DMS 273 (cell line): ENCODE measurements at regions not wholly inside any gene's neighbourhood (a gene's known extent, or its start where the extent isn't known, plus 50 kb on each side); places are given as distances from the start of the nearest gene placed in this dataset.

Experiments used
- DNase-seq: peaks from one replicate; lab custom pipeline; 2025; ENCODE audit not compliant: unreplicated experiment; lab: John Stamatoyannopoulos, UW

DNA sequence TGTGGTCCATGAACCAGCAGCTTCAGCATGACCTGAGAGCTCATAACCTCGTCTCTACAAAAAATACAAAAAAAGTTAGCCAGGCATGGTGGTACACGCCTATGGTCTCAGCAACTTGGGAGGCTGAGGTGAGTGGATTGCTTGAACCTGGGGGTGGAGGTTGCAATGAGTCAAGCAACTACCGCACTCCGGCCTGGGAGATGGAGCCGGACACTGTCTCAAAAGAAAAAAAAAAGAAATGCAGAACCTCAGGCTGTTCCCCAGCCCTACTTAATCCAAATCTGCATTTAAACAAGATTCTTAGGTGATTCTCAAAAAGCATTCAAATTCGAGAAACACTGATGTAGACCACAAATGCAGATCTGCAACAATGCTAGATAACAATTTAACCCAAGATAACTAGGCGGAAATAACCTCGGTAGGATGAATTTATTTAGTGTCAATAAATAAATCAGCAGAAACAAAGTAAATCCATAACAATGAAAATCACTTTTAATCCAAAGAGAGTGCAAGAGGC is 203.5 kb downstream of the SP3 start:
- no peak for DNase-seq

- DNase-seq: no peak
These were observed 203.0 kb downstream of the SP3 start for GRCh38 chr2:173762221-173762620.

GRCh38 chr2:173762864-173763263 is 202.3 kb downstream of the SP3 start:
- no peak for DNase-seq

DNA sequence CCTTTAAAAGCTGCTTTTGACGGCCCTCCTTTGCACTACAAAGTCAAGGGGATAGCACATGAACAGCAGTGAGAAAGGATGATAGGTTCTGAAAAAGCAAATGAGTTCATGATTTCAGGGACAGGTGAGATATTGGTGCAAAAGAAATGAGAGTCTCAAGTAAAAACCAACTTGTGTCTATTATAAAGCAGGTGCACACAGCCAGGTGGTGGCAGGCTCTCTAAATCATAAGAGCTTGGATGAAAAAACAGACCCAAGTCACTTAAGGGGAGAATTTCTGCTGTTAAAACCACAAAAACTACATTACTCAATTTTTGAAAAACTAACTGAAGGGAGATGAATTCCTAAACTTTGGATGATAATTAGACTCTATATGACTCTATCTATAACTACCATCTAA is 201.5 kb downstream of the SP3 start:
- DNase-seq: no peak

GRCh38 chr2:173764094-173764493 is 201.1 kb downstream of the SP3 start:
- DNase-seq: no peak

- no peak for DNase-seq
These were observed 198.5 kb downstream of the SP3 start for GRCh38 chr2:173766537-173767289.

- no peak for DNase-seq
These were observed 194.1 kb downstream of the SP3 start for GRCh38 chr2:173770947-173771678.

DNA sequence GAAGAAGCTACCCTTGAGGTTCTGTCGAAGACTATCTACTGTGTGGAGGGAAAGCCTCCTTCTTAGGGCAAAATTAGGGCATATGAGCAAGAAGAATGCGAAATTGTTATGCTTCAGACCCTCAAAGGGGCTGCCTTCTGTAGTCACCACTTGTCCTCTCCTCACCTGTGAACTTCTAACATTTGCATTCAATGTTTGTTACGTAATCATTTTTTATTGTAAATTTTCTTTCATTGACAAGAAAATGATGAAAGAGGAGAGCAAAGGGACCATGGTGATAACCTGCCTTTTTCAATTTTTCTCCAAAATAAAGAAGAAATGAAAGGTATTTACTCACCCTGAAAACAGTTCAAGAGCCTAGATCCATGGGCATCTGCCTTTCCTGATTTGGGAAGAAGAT is 193.0 kb downstream of the SP3 start:
- DNase-seq: no peak

- no peak for DNase-seq
These were observed 192.1 kb downstream of the SP3 start for GRCh38 chr2:173773076-173773475.

- peak; percentile 5 for DNase-seq
These were observed 189.7 kb downstream of the SP3 start for GRCh38 chr2:173775440-173775839.

DNA sequence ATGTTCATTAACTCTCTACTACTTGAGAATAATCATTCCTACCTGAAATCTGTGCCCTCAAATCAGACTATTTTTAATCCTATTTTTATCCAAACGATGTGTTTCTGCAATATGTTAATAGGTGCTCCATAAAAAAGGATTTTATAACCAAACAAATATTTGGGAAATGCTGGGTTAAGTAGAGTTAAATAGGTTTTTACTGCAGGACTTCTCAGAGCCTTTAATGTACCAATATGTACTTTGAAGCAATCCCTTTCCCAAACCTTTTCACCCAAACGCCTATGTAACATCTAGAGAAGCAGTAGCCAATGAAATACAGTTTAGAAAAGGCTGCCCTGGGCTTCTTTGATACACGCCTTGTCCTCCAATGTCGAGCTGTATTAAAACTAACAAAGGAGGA is 182.5 kb downstream of the SP3 start:
- no peak for DNase-seq

- no peak for DNase-seq
These were observed 181.8 kb downstream of the SP3 start for GRCh38 chr2:173783382-173783781.

GRCh38 chr2:173785813-173786212 is 179.4 kb downstream of the SP3 start:
- no peak for DNase-seq

DNA sequence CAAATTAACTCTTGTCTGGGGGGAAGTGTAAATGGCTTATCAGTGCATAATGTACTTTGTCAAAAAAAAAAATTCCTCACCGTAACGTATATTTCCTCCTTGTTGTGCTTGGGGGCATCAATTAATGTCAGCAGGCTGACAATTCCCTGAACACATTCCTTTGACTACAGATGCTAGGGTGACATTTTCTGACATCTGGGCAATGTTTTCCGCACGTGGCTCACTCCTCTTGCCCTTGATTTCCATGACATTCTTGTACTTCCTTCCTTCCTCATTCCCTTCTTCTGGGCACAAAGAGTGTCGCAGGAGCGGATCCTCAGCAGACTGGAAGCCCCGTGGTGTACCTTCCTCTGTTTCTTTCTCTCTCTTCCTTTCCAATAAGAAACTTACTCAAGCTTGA is 173.7 kb downstream of the SP3 start:
- no peak for DNase-seq

GRCh38 chr2:173792166-173792565 is 173.0 kb downstream of the SP3 start:
- DNase-seq: no peak

- DNase-seq: no peak
These were observed 172.4 kb downstream of the SP3 start for GRCh38 chr2:173792741-173793140.

DNA sequence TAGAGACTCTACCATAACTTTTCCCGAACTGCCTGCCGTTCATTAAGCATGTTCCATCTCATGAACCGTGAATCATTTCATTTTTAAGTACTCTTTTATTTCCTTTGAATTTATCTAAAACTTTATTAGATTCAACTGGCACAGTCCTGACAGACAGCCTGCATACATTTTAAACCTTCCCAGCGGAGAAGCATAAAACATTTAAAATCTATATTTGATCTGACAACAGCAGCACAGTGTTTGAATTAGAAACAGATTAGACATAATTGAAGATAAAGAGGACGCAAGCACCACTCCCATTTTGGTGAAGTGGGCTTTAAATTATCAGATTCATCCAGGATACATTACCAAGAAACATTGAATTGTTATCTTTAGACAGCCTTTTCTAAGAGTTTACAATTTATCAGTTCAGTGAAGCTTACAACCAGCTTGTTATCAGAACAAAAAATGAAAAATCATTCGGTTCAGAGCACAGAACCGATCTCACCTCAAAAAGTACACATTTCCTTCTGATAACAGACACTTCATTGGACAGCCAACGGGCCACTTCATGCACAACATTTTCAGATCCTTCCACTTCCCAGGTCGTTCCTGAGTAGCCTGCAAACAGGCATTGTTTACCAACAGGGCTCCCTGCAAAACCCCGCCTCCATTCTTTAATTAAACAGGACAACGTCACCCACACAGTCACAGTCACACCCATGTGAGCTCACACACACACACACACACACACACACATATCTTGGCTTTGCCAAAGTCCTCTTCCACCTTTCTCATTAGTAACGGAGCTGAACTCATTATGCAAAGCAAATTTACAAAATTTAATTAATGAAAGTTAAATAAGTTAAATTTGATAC is 171.2 kb downstream of the SP3 start:
- DNase-seq: no peak

DNA sequence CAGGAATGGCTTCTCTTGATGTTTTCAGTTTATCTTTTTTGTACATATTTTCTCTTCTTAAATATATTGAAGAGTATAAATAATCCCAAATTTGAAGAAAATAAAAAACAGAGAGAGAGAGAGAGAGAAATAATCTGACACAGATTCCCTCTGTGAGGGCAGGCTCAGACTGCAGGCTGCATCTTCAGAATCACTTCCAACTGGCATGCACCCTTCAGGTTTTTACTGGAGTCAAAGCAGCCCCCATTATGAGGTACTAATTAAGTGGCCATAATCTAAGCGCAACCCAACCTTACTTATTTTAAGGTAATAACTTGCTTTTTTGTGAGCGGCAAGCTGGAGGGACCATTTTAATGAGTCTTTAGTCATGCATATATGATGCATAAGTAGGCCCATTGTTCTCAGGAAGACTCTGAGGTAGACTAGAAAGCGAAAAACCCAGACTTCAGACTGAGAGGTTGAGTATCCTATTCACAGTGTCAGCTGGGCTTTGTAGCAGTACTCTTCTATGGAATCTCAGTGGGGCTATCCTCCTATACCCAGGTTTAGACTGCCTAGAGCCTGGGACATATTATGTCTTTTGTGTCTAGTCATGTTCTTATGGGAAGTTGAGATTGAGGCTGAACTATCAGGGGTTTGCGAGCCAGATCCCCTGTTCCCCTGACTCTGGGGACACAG is 167.4 kb downstream of the SP3 start:
- DNase-seq: no peak

DNA sequence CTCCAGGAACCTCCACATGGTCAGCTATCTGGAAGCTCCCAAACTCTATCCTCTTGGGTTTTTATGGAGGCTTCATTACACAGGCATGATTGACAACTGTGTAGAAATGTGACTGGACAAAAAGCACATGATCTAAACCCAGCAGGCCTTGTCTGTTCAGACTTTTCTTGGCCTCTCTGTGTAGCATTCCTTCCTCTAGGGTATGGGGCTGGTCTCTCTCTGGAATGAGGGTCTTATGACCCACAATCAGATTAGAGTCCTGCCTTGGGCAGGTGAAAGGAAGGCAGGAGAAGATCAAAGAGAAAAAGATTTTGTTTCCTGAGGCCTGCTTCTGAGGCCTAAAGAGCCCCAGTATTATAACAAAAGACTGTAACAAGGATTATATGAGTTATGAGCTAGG is 162.7 kb downstream of the SP3 start:
- DNase-seq: no peak

DNA sequence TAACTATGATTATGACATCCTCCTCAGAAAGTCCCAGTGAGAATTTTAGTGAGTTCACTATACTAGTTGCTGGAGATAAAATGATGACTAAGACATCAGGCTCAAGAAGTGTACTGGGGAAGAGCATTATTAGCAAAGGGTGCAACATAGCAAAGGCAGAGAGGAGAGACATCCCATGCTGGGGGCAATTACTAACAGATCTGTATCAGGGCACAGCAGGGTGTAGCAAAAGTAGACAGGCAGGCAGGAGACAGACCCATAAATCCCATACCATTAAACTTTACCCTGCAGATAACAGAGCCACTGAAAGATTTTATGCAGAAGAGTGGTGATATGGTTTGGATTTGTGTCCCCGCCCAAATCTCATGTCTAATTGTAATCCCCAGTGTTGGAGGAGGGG is 161.7 kb downstream of the SP3 start:
- no peak for DNase-seq

GRCh38 chr2:173806761-173807160 is 158.4 kb downstream of the SP3 start:
- no peak for DNase-seq
